ENCODE measurements at regions not wholly inside any gene's neighbourhood (a gene's known extent, or its start where the extent isn't known, plus 50 kb on each side); places are given as distances from the start of the nearest gene placed in this dataset.
A peak's percentile ranks its signal among the peaks of the same experiment; 100 is the strongest.

DNA sequence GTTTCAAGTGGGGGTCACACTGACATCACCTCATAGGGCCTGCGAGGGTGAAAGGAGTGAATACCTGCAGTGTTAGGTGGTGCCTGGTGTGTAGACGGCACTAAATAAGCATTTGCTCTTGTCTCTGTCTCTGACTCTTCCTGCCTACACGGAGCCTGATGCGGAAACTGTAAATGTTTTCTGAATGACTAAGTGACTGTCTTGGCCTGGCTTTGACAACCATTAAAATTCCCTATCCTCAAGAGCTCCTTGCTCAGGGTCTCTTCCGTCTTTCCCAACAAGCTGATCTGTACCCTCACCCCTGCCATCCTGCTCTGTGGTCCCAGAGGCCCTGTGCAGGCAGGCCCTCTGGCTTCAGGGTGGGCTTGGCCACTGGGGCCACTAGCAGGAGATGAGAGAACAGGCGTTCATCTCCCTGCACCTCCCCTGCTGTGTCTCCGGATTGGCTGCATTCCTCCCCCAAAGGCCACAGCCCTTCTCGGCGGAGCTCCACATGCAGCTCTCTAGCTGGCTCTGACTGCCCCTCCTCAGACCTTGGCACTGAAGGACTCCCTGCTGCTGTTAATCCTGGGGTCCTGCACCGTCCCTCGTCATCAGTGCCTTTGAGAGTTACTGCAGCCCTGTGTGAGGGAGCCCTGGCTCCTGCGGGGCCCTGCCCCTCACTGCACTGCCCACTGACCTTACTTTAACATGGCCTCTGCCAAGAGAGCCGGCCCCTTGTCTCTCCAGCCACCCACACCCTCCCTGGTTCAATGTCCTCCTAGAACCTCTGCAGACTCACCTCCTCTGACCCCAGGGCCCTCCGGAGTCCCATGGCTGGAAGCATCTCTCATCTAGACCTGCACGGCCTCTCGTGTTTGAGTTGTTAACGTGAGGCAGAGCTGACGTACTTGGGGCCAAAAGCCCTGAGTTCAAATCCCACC, 211.1 kb downstream of the MATN1 start:
- no peak for ATAC-seq
- DNase-seq (ENCODE audit: low spot score): no peak
- intact Hi-C loops (cut with DNase I): no loop called here

DNA sequence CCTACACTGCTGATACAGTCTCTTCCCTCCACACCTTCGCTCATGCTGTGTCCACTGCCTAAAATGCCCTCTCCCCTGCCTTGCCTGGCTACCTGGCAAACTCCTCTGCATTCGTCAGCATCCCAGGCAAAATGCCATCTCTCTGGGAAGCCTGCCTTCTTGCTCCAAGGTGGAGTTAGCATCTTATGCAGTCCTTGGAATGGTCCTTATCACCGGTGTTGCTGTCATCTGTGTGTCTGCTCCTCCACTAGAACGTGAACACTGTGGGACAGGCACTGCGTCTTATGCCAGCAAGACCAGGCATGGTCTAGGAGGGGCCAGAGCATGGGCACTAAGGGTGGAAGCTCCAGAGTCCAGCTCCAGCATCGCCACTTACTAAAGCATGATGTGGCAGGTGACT, 211.8 kb downstream of the MATN1 start:
- intact Hi-C loops (cut with DNase I): no loop called here
- ATAC-seq: no peak

GRCh38 chr1:30511106-30511505, 212.3 kb downstream of the MATN1 start:
- DNase-seq (ENCODE audit: low spot score) (no peak), ATAC-seq (no peak)
- intact Hi-C loops (cut with DNase I): no loop called here

More for the DNA sequence above, 211.8 kb downstream of the MATN1 start:
- DNase-seq (ENCODE audit: low spot score): peak; percentile 28

DNA sequence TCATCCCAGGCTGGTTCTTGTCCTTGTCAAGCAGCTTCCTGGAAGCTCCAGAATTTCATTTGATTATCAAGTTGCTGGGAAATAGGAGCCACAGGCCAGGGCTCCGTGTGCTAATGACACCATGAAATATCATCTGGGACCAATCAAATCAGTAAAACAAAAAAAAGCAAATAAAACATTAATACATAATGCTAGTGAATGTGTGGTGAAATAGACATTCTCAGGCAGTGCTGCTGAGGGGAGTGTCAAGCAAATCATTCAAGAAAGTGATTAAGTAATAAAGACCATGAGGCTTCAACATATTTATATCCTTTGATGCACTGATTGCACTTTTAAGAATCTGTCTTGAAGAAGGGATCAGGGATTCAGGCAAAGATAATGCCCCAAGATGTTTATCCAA, 213.7 kb downstream of the MATN1 start:
- DNase-seq (ENCODE audit: low spot score) (no peak), ATAC-seq (no peak)
- intact Hi-C loops (cut with DNase I): no loop called here

DNA sequence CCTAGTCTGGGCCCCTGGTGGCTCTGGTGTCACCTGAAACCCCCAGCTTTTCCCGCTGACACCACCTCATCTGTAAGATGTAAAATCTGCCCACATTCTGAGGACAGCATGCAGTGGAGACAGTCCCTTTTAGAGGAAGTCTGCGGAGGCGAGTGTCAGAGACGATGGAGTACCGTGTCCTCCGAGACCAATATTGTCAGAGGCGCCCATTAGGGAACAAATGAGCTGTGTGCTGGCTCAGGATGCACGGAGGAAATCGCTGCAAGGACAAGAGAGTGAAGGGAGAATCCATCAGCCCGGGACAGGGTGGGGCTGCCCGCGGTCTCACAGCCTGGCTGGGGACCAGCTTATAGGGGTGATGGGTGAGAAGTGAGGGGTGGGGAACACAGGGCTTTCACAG, 214.8 kb downstream of the MATN1 start:
- DNase-seq (ENCODE audit: low spot score) (no peak), ATAC-seq (no peak)
- intact Hi-C loops (cut with DNase I): no loop called here

DNA sequence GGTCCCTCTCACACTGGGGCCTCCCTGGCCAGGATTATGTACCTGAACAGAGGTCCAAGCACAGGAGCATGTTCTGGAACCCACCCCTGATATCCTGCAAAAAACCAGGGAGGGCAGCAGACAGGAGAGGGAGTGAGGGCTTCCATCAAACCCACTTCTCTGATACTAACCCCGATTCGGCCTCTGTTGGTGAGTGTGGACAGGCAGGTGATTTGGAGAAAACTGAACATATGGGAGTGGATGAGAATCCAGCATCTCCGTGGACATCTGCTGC, 215.3 kb downstream of the MATN1 start:
- DNase-seq (ENCODE audit: low spot score) (no peak), ATAC-seq (no peak)
- intact Hi-C loops (cut with DNase I): no loop called here

DNA sequence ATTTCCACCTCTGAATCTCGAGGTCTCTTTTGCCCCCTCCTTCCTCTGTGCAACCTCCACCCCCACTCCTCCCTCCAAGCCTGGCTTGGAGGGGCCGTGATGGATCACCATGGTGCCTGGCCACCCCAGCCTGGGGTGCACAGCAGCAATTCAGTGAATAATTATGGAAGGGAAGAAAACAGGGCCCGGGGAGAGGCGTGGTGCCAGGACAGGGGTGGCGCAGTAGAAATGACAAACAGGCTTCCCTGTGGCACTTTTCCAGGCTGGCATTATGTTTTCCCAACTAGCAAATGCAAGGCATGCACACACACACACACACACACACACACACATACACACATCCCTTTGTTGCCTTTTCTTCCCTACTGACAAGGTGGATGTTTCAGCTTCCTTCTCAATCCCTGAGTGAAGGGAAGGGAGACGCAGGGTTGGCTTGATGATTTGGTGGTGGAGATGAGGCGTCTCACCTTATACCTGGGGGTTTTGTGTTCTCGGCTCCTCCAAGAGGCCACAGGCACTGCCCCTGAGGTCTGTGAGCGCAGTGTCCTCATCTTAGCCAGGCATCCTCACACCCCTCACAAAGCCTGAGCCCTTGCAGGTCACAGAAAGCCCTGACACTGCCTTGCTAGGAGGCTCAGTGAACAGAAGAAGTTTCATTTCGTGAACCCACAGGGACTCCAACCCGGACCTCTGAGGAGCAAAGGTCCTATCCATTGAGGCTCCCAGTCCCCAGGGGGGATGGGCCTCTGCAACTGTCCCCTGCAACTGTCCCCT, 215.8 kb downstream of the MATN1 start:
- ATAC-seq: no peak
- intact Hi-C loops (cut with DNase I): no loop called here
- peak; percentile 26 for DNase-seq (ENCODE audit: low spot score)

DNA sequence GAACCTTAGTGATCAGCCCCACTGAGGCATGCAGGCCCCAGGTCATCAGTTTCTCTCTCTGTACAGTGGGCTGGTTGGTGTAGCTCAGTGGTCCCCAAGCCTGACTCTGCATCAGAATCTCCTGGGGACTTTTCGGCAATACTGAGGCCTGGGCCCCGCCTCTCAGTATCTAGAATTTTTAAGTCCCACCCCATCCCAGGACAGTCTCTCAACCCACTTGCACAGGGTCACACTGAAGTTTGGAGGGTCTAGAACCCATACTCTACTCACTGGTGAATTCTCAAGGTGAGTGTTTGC, 216.4 kb downstream of the MATN1 start:
- no peak for ATAC-seq
- DNase-seq (ENCODE audit: low spot score): peak; percentile 40
- intact Hi-C loops (cut with DNase I): no loop called here

- ATAC-seq: no peak
- intact Hi-C loops (cut with DNase I): no loop called here
- DNase-seq (ENCODE audit: low spot score): peak; percentile 23
Measured at GRCh38 chr1:30506291-30507015, 216.9 kb downstream of the MATN1 start.

GRCh38 chr1:30505853-30506252, 217.5 kb downstream of the MATN1 start:
- intact Hi-C loops (cut with DNase I): no loop called here
- DNase-seq (ENCODE audit: low spot score): peak; percentile 15
- ATAC-seq: no peak

DNA sequence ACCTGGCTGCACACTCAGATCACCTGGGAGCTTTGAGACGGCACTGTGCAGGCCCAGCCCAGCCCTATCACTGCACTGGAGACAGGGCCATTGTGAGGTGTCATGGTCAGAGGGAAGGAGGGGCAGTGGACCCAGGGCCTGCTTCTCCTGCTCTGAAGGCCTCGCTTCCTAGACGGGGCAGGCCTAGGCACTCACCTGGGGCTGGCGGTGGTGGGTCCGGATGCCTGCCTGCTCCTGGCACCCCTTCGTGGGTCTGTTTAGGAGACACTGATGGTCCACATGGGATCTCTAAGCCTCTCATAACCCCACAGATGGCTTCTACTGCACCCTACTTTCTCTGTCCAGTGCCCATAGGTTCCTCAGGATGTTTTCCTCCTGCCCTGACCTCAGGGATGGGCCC, 230.9 kb downstream of the MATN1 start:
- DNase-seq (ENCODE audit: low spot score) (no peak), ATAC-seq (no peak)
- intact Hi-C loops (cut with DNase I): no loop called here

DNA sequence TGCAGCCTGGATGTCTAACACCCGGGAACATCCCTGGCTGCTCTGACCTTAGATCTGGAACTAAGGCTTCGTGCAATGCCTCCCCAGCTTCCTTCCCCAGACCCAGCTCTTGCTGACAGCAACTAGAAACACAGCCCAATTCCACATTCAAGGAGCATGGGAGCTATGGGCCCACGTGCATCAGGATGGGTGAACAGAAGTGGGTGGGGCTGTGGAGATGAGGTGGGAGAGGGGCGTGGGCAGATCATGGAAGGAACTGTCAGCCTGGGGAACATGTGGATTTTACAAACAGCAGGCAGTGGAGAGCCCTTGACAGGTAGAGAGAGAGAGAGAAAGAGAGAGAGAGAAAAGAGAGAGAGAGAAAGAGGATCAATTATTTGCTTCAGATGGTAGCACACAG, 231.6 kb downstream of the MATN1 start:
- DNase-seq (ENCODE audit: low spot score) (no peak), ATAC-seq (no peak)
- intact Hi-C loops (cut with DNase I): no loop called here

DNA sequence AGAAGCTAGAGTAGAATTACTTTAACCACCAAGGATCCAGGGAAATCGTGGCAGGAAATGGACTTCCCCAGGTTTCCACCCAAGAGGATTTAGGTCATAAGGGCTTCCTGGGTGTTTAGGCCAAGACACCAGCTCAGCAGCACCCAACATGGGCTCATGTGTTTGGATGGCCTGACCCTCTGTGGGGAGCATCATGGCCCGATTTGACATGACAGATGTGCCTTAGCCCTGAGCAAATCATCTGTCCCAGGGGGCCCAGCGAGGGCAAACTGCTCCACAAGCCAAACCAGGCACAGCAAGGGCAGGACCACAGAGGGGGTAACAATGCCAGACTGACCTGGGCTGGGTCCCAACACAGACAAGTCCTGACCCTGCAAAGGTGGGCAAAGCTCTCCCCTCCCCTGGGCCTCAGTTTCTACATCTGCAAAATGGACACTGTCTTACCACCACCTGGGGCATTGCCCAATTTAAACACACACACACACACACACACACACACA, 232.8 kb downstream of the MATN1 start:
- peak; percentile 30 for DNase-seq (ENCODE audit: low spot score)
- intact Hi-C loops (cut with DNase I): no loop called here
- no peak for ATAC-seq

- peak; percentile 6 for DNase-seq (ENCODE audit: low spot score)
Measured at GRCh38 chr1:30489737-30490389, 233.5 kb downstream of the MATN1 start.

GRCh38 chr1:30488324-30488913, 235.0 kb downstream of the MATN1 start:
- DNase-seq (ENCODE audit: low spot score) (no peak), ATAC-seq (no peak)
- intact Hi-C loops (cut with DNase I): no loop called here

More at GRCh38 chr1:30489737-30490389, 233.5 kb downstream of the MATN1 start:
- intact Hi-C loops (cut with DNase I): no loop called here
- ATAC-seq: no peak

DNA sequence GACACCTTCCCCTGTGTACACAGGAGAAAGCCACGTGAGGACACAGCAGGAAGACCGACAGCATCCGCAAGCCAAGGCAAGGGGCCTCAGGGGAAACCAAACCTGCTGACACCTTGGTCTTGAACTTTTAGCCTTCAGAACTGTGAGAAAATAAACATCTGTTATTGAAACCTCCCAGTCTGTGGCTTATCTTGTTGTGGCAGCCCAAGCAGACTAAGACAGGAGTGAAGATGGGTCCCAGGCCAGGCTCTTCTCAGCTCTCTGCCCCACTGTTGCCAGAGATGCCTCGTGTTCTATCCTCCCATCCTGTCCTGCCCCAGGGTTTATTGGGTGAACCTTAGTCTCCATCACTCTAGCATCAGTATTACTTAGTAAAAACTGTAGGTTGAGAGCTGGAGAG, 236.3 kb downstream of the MATN1 start:
- intact Hi-C loops (cut with DNase I): no loop called here
- DNase-seq (ENCODE audit: low spot score) (peak; percentile 21), ATAC-seq (no peak)

- intact Hi-C loops (cut with DNase I): no loop called here
- DNase-seq (ENCODE audit: low spot score) (peak; percentile 27), ATAC-seq (no peak)
Measured at GRCh38 chr1:30485072-30485471, 238.3 kb downstream of the MATN1 start.

GRCh38 chr1:30484668-30485067, 238.7 kb downstream of the MATN1 start:
- peak; percentile 6 for DNase-seq (ENCODE audit: low spot score)
- intact Hi-C loops (cut with DNase I): no loop called here
- ATAC-seq: no peak

GRCh38 chr1:30479575-30479974, 243.8 kb downstream of the MATN1 start:
- ATAC-seq (no peak), DNase-seq (ENCODE audit: low spot score) (no peak)
- intact Hi-C loops (cut with DNase I): no loop called here

All from sciatic nerve (tissue), 2 donors.